GM23338 (cell line): ENCODE measurements at regions not wholly inside any gene's neighbourhood (a gene's known extent, or its start where the extent isn't known, plus 50 kb on each side); places are given as distances from the start of the nearest gene placed in this dataset.

Experiments used
- CTCF ChIP-seq, 2 experiments: fragments of 200-600 bp in 1 of 2; sonication (generic) in 1 of 2; conservative IDR thresholded peaks; 2 replicates each; pipeline versions ENCODE4 v1.5.1 to v1.6.1; 2016 to 2017; ENCODE audit warnings: antibody characterized with exemption in 2 of 2, low read depth in 2 of 2, mild to moderate bottlenecking in 2 of 2, moderate library complexity in 1 of 2
- EZH2phosphoT487 ChIP-seq: fragments of 200-600 bp; sonication (generic); IDR thresholded peaks from one replicate; pipeline ENCODE4 v1.8.1; 2018; ENCODE audit warnings: antibody characterized with exemption; ENCODE audit not compliant: unreplicated experiment
- ZNF331 ChIP-seq: fragments of 250-450 bp; sonication (Bioruptor Pico); IDR thresholded peaks from 2 replicates; pipeline ENCODE4 v1.5.0; 2020; ENCODE audit warnings: low read depth, mild to moderate bottlenecking, moderate library complexity

- TF ChIP-seq ZNF331 (CRISPR knock-in tag) = no peak
- TF ChIP-seq EZH2phosphoT487 = no peak
- TF ChIP-seq CTCF (conservative IDR thresholded peaks at IDR 0.05; ENCODE audit: low read depth in 2 of 2) = no peak
Observed at GRCh38 chr2:238793306-238793705, 54.6 kb upstream of the TWIST2 start.
